Smooth muscle cell of the brain vasculature (primary cell): ENCODE measurements at regions not wholly inside any gene's neighbourhood (a gene's known extent, or its start where the extent isn't known, plus 50 kb on each side); places are given as distances from the start of the nearest gene placed in this dataset.
"Not testable (repeated sequence)": the region's sequence is repeated elsewhere in the genome, so short reads cannot be mapped to it uniquely, and the experiment has no call there.

Experiments used
- DNase-seq: peaks from one replicate; pipeline ENCODE4 v3.0.0-alpha.2; 2012; ENCODE audit warnings: low read depth, low spot score

GRCh38 chr20:47989957-47990356 lies 204.7 kb upstream of the SULF2 start:
- DNase-seq, result no peak

GRCh38 chr20:47988676-47989075 lies 203.4 kb upstream of the SULF2 start:
- DNase-seq, result no peak

GRCh38 chr20:47985092-47985850 lies 200.0 kb upstream of the SULF2 start:
- no peak for DNase-seq

GRCh38 chr20:47984437-47984836 lies 199.2 kb upstream of the SULF2 start:
- no peak for DNase-seq

GRCh38 chr20:47983642-47984041 lies 198.4 kb upstream of the SULF2 start:
- DNase-seq, result not testable (repeated sequence)

- DNase-seq, result no peak
Measured at GRCh38 chr20:47982574-47983360, 197.5 kb upstream of the SULF2 start.

- DNase-seq, result no peak
Measured at GRCh38 chr20:47981222-47981621, 195.9 kb upstream of the SULF2 start.

GRCh38 chr20:47980336-47981177 lies 195.3 kb upstream of the SULF2 start:
- no peak for DNase-seq

GRCh38 chr20:47979361-47980095 lies 194.2 kb upstream of the SULF2 start:
- DNase-seq, result not testable (repeated sequence)

- DNase-seq, result not testable (repeated sequence)
Measured at GRCh38 chr20:47978428-47979120, 193.3 kb upstream of the SULF2 start.

- not testable (repeated sequence) for DNase-seq
Measured at GRCh38 chr20:47977789-47978252, 192.5 kb upstream of the SULF2 start.

- not testable (repeated sequence) for DNase-seq
Measured at GRCh38 chr20:47977017-47977788, 191.9 kb upstream of the SULF2 start.

- DNase-seq, result no peak
Measured at GRCh38 chr20:47974234-47974878, 189.1 kb upstream of the SULF2 start.

GRCh38 chr20:47973519-47974233 lies 188.4 kb upstream of the SULF2 start:
- DNase-seq, result no peak

GRCh38 chr20:47972916-47973309 lies 187.6 kb upstream of the SULF2 start:
- DNase-seq, result no peak

- DNase-seq, result not testable (repeated sequence)
Measured at GRCh38 chr20:47972297-47972915, 187.1 kb upstream of the SULF2 start.

- DNase-seq, result no peak
Measured at GRCh38 chr20:47971058-47971791, 185.9 kb upstream of the SULF2 start.
